DMS53 (cell line): ENCODE measurements at regions not wholly inside any gene's neighbourhood (a gene's known extent, or its start where the extent isn't known, plus 50 kb on each side); places are given as distances from the start of the nearest gene placed in this dataset.

Experiments used
- DNase-seq: peaks from one replicate; lab custom pipeline; 2025; lab: John Stamatoyannopoulos, UW

GRCh38 chr3:16114429-16114828 lies 60.1 kb upstream of the GALNT15 start:
- DNase-seq, result no peak

GRCh38 chr3:16114930-16115329 lies 59.5 kb upstream of the GALNT15 start:
- DNase-seq, result no peak

- DNase-seq, result no peak
Measured at GRCh38 chr3:16118396-16118795, 56.1 kb upstream of the GALNT15 start.

GRCh38 chr3:16119887-16120286 lies 54.6 kb upstream of the GALNT15 start:
- no peak for DNase-seq

DNA sequence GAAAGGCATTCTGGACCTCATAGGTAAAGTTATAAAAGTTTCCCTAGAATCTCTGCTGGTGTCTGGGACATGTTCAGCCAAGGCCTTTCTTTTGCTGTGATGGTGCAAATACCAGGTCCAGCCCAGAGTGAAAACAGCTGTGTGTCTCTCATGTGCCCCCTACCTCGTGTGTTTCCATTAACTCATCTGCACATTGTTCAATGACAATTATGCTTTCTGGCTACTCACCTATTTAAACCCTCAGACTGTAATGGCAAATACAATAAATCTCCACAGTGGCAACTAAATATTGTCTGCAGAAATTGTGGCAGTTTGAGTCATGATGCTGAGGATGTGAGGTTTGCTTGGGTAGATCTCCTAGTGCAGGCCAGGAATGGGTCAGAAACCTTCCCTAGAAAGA lies 53.1 kb upstream of the GALNT15 start:
- DNase-seq, result no peak

GRCh38 chr3:16122155-16122554 lies 52.3 kb upstream of the GALNT15 start:
- DNase-seq, result no peak

DNA sequence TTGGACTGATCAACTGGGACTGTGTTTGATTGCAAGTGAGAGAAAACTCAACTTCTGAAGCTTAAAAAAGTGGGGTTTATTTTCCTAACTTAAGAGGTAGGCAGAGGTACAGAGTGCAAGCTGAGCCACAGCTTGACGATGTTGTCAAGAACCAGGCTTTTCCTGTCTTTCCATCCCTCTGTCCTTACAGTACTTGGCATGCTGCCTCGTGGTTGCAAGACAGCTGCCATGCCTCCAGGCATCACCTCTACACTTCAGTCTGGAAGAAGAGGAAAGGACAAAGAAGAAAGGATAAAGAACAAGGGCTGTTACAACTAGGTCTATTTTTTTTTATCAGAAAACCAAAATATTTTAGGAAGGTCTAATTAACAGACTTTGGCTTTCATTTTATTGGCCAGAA lies 51.8 kb upstream of the GALNT15 start:
- DNase-seq, result no peak

- DNase-seq, result no peak
Measured at GRCh38 chr3:16124636-16125035, 49.8 kb upstream of the GALNT15 start.
